Mesenchymal stem cell (in vitro differentiated cells and primary cell): ENCODE measurements at regions not wholly inside any gene's neighbourhood (a gene's known extent, or its start where the extent isn't known, plus 50 kb on each side); places are given as distances from the start of the nearest gene placed in this dataset.

Source experiments
- DNase-seq: peaks from one replicate; pipeline ENCODE4 v3.0.0-alpha.2; 2013
- H2AFZ ChIP-seq: one replicate; pipeline ENCODE4 v1.6.1; 2013; ENCODE audit warnings: low read depth, mild to moderate bottlenecking, control low read depth, inconsistent platforms, low read length, moderate library complexity
- H2AK5ac ChIP-seq: 2 replicates; pipeline ENCODE4 v1.6.1; 2013; ENCODE audit warnings: low read length, moderate library complexity, mild to moderate bottlenecking, inconsistent platforms; ENCODE audit not compliant: severe bottlenecking
- H2BK120ac ChIP-seq: one replicate; pipeline ENCODE4 v1.6.1; 2013; ENCODE audit warnings: low read depth, mild to moderate bottlenecking, inconsistent platforms, low read length, moderate library complexity
- H2BK12ac ChIP-seq, 2 experiments: one replicate each; pipeline ENCODE4 v1.6.1; 2013; ENCODE audit warnings: inconsistent platforms in 2 of 2, low read length in 2 of 2, mild to moderate bottlenecking in 2 of 2, moderate library complexity in 2 of 2, control low read depth in 1 of 2
- H2BK15ac ChIP-seq: one replicate; pipeline ENCODE4 v1.6.1; 2013; ENCODE audit warnings: mild to moderate bottlenecking, low read depth, inconsistent platforms; ENCODE audit not compliant: poor library complexity, severe bottlenecking
- H2BK5ac ChIP-seq: 2 replicates; pipeline ENCODE4 v1.6.1; 2013; ENCODE audit warnings: low read depth, mild to moderate bottlenecking, low read length, control low read depth, inconsistent platforms; ENCODE audit not compliant: poor library complexity, severe bottlenecking
- H3K14ac ChIP-seq, 2 experiments: one replicate each; pipeline ENCODE4 v1.6.1; 2013; ENCODE audit warnings: inconsistent platforms in 2 of 2, low read length in 2 of 2, control low read depth in 1 of 2, mild to moderate bottlenecking in 1 of 2, moderate library complexity in 1 of 2
- H3K18ac ChIP-seq, 2 experiments: one replicate each; pipeline ENCODE4 v1.6.1; 2013; ENCODE audit warnings: inconsistent platforms in 2 of 2, low read length in 2 of 2, control low read depth in 1 of 2, low read depth in 1 of 2, mild to moderate bottlenecking in 1 of 2
- H3K23ac ChIP-seq, 2 experiments: one replicate each; pipeline ENCODE4 v1.6.1; 2013; ENCODE audit warnings: inconsistent platforms in 2 of 2, low read length in 2 of 2, mild to moderate bottlenecking in 2 of 2, moderate library complexity in 2 of 2, control low read depth in 1 of 2
- H3K27ac ChIP-seq: 2 replicates; pipeline ENCODE4 v1.5.1; 2013; ENCODE audit warnings: mild to moderate bottlenecking, moderate library complexity, low read length, control low read depth, inconsistent platforms; ENCODE audit not compliant: poor library complexity, severe bottlenecking
- H3K27me3 ChIP-seq, 2 experiments: 2 replicates each; pipeline versions ENCODE4 v1.6.1 to v1.7.0; 2013; ENCODE audit warnings: low read length in 2 of 2, mild to moderate bottlenecking in 2 of 2, moderate library complexity in 2 of 2, control low read depth in 1 of 2, inconsistent platforms in 1 of 2; ENCODE audit not compliant: control insufficient read depth in 1 of 2, insufficient read depth in 1 of 2
- H3K36me3 ChIP-seq, 2 experiments: 2 replicates each; pipeline versions ENCODE4 v1.6.1 to v1.7.0; 2013; ENCODE audit warnings: low read length in 2 of 2, control low read depth in 1 of 2, inconsistent platforms in 1 of 2, low read depth in 1 of 2, mild to moderate bottlenecking in 1 of 2; ENCODE audit not compliant: insufficient read depth in 2 of 2, control insufficient read depth in 1 of 2
- H3K4ac ChIP-seq, 2 experiments: one replicate each; pipeline ENCODE4 v1.6.1; 2013; ENCODE audit warnings: inconsistent platforms in 2 of 2, low read length in 2 of 2, mild to moderate bottlenecking in 2 of 2, moderate library complexity in 2 of 2, control low read depth in 1 of 2, low read depth in 1 of 2
- H3K4me1 ChIP-seq: 2 replicates; pipeline ENCODE4 v1.6.1; 2013; ENCODE audit warnings: low read depth, low read length, control low read depth; ENCODE audit not compliant: control insufficient read depth, insufficient read depth
- H3K4me2 ChIP-seq: 2 replicates; pipeline ENCODE4 v1.6.1; 2013; ENCODE audit warnings: low read length, mild to moderate bottlenecking, inconsistent platforms; ENCODE audit not compliant: poor library complexity, severe bottlenecking
- H3K4me3 ChIP-seq, 2 experiments: 2 replicates each; pipeline versions ENCODE4 v1.5.1 to v1.7.0; 2013; ENCODE audit warnings: low read length in 2 of 2, mild to moderate bottlenecking in 2 of 2, control low read depth in 1 of 2, low read depth in 1 of 2; ENCODE audit not compliant: insufficient read depth in 1 of 2
- H3K79me1 ChIP-seq: replicated peaks from 2 replicates; pipeline ENCODE4 v1.6.1; 2013; ENCODE audit warnings: mild to moderate bottlenecking, control low read depth, low read length, inconsistent platforms; ENCODE audit not compliant: poor library complexity, severe bottlenecking
- H3K9ac ChIP-seq: 2 replicates; pipeline ENCODE4 v1.7.0; 2013; ENCODE audit warnings: mild to moderate bottlenecking, low read length, moderate library complexity
- H3K9me3 ChIP-seq: 2 replicates; pipeline ENCODE4 v1.7.0; 2013; ENCODE audit warnings: mild to moderate bottlenecking, low read length; ENCODE audit not compliant: control insufficient read depth
- H4K8ac ChIP-seq: one replicate; pipeline ENCODE4 v1.6.1; 2013; ENCODE audit warnings: inconsistent platforms, mild to moderate bottlenecking, low read length, moderate library complexity
- H4K91ac ChIP-seq: one replicate; pipeline ENCODE4 v1.6.1; 2013; ENCODE audit warnings: mild to moderate bottlenecking, low read length, inconsistent platforms
- WGBS: methylation state at CpG from one replicate; pipeline ENCODE4 v1.1.7; 2013; ENCODE audit warnings: mixed read lengths; 5-methylcytosine and 5-hydroxymethylcytosine counted together

GRCh38 chr13:69597088-69597487 lies 510.5 kb upstream of the ATXN8OS start:
- Histone ChIP-seq H3K27me3 (no peaks in the 10 kb centered on the region), H2AFZ (no peak overlapping the region), H3K4me2 (no peak overlapping the region), H3K18ac (no peak overlapping the region), H3K9me3 (no peaks in the 10 kb centered on the region), H2BK15ac (no peak overlapping the region), H2BK12ac (no peak overlapping the region), H2BK5ac (no peak overlapping the region), H2AK5ac (no peak overlapping the region), H4K91ac (no peak overlapping the region), H3K27ac (no peak overlapping the region), H3K4me1 (no peaks in the 10 kb centered on the region), H3K23ac (no peak overlapping the region), H3K4me3 (no peak overlapping the region), H3K36me3 (no peaks in the 10 kb centered on the region), H3K9ac (no peak overlapping the region), H3K4ac (no peak overlapping the region), H4K8ac (no peak overlapping the region), H3K14ac (no peak overlapping the region), H2BK120ac (no peak overlapping the region), H3K79me1 (no peaks in the 10 kb centered on the region)
- WGBS: 70% methylated on average over 3 of the region's 5 CpGs
- DNase-seq: no peak

- Histone ChIP-seq H3K27me3 (no peaks in the 10 kb centered on the region), H3K4me3 (no peak overlapping the region), H3K4me1 (no peaks in the 10 kb centered on the region), H3K4me2 (no peak overlapping the region), H2AK5ac (no peak overlapping the region), H3K18ac (no peak overlapping the region), H2BK5ac (no peak overlapping the region), H3K36me3 (no peaks in the 10 kb centered on the region), H3K14ac (no peak overlapping the region), H3K23ac (no peak overlapping the region), H3K27ac (no peak overlapping the region), H2BK15ac (no peak overlapping the region), H3K4ac (no peak overlapping the region), H3K9me3 (no peaks in the 10 kb centered on the region), H2AFZ (no peak overlapping the region), H2BK120ac (no peak overlapping the region), H2BK12ac (no peak overlapping the region), H4K8ac (no peak overlapping the region), H3K79me1 (no peaks in the 10 kb centered on the region), H4K91ac (no peak overlapping the region), H3K9ac (no peak overlapping the region)
- no peak for DNase-seq
- WGBS: no CpG with 5 or more reads among the region's 1 CpG
Observed at GRCh38 chr13:69595181-69595580, 512.4 kb upstream of the ATXN8OS start.

- no peak overlapping the region for H2BK5ac ChIP-seq
- no peak overlapping the region for H3K4ac ChIP-seq
- H3K23ac ChIP-seq: no peak overlapping the region
- no peak overlapping the region for H2BK15ac ChIP-seq
- no peak overlapping the region for H3K4me2 ChIP-seq
- H3K36me3 ChIP-seq: no peaks in the 10 kb centered on the region
- no peak overlapping the region for H2BK12ac ChIP-seq
- no peaks in the 10 kb centered on the region for H3K9me3 ChIP-seq
- DNase-seq: no peak
- no peak overlapping the region for H3K9ac ChIP-seq
- no peaks in the 10 kb centered on the region for H3K27me3 ChIP-seq
- H3K4me1 ChIP-seq: no peaks in the 10 kb centered on the region
- no peak overlapping the region for H3K27ac ChIP-seq
- no peak overlapping the region for H3K4me3 ChIP-seq
- no peaks in the 10 kb centered on the region for H3K79me1 ChIP-seq
- no peak overlapping the region for H4K91ac ChIP-seq
- H3K14ac ChIP-seq: no peak overlapping the region
- H2AK5ac ChIP-seq: no peak overlapping the region
- no peak overlapping the region for H3K18ac ChIP-seq
- WGBS: 38% methylated on average over 1 of the region's 2 CpGs
- H4K8ac ChIP-seq: no peak overlapping the region
- H2AFZ ChIP-seq: no peak overlapping the region
- no peak overlapping the region for H2BK120ac ChIP-seq
Observed at GRCh38 chr13:69591437-69591836, 516.2 kb upstream of the ATXN8OS start.

- no peak overlapping the region for H3K18ac ChIP-seq
- no peak overlapping the region for H3K4me2 ChIP-seq
- H2BK120ac ChIP-seq: no peak overlapping the region
- no peaks in the 10 kb centered on the region for H3K36me3 ChIP-seq
- H3K23ac ChIP-seq: no peak overlapping the region
- no peak overlapping the region for H3K14ac ChIP-seq
- H2AK5ac ChIP-seq: no peak overlapping the region
- 90% methylated on average over 2 of the region's 5 CpGs for WGBS
- no peak overlapping the region for H3K4me3 ChIP-seq
- no peaks in the 10 kb centered on the region for H3K4me1 ChIP-seq
- no peak overlapping the region for H3K4ac ChIP-seq
- no peak overlapping the region for H2BK5ac ChIP-seq
- no peaks in the 10 kb centered on the region for H3K79me1 ChIP-seq
- no peak for DNase-seq
- H4K91ac ChIP-seq: no peak overlapping the region
- H3K27me3 ChIP-seq: no peaks in the 10 kb centered on the region
- H2AFZ ChIP-seq: no peak overlapping the region
- no peak overlapping the region for H2BK15ac ChIP-seq
- no peak overlapping the region for H3K27ac ChIP-seq
- H2BK12ac ChIP-seq: no peak overlapping the region
- no peaks in the 10 kb centered on the region for H3K9me3 ChIP-seq
- no peak overlapping the region for H4K8ac ChIP-seq
- H3K9ac ChIP-seq: no peak overlapping the region
Observed at GRCh38 chr13:69589531-69590235, 517.9 kb upstream of the ATXN8OS start.
